Activated CD8-positive, alpha-beta memory T cell treated with anti-CD3 and anti-CD28 coated beads, Interleukin-2, amount 10 ng/mL, durations not matched to agents 7 days and 5 days (primary cell): ENCODE measurements at regions not wholly inside any gene's neighbourhood (a gene's known extent, or its start where the extent isn't known, plus 50 kb on each side); places are given as distances from the start of the nearest gene placed in this dataset.
"Not testable (repeated sequence)": the region's sequence is repeated elsewhere in the genome, so short reads cannot be mapped to it uniquely, and the experiment has no call there.

ENCODE experiments used
- ATAC-seq: fragments of 150-1000 bp; cut with Tn5 transposase; one replicate; pipeline ENCODE4 v1.10.0; 2021; ENCODE audit warnings: moderate library complexity
- CTCF ChIA-PET: fragments of 350-600 bp; sonication (Branson Sonifier 250); formaldehyde crosslinking; loops from one replicate; lab custom pipeline; 2021; ENCODE audit warnings: antibody characterized with exemption; lab: Charles Lee
- DNase-seq: peaks from one replicate; pipeline ENCODE4 v3.0.0-alpha.2; 2020
- H3K27ac Mint-ChIP-seq: one replicate; pipeline ENCODE4 v1.8.0; 2021; ENCODE audit warnings: mild to moderate bottlenecking, mixed read lengths
- H3K27me3 Mint-ChIP-seq: one replicate; pipeline ENCODE4 v1.8.0; 2021; ENCODE audit warnings: mixed read lengths
- H3K36me3 Mint-ChIP-seq: one replicate; pipeline ENCODE4 v1.8.0; 2021; ENCODE audit warnings: mild to moderate bottlenecking, mixed read lengths
- H3K4me1 Mint-ChIP-seq: one replicate; pipeline ENCODE4 v1.8.0; 2021; ENCODE audit warnings: mixed read lengths
- H3K4me3 Mint-ChIP-seq: one replicate; pipeline ENCODE4 v1.8.0; 2021; ENCODE audit warnings: mild to moderate bottlenecking, moderate library complexity, mixed read lengths
- H3K9me3 Mint-ChIP-seq: one replicate; pipeline ENCODE4 v1.8.0; 2022; ENCODE audit warnings: low read depth, mixed read lengths

- Mint-ChIP-seq H3K27ac (no peak overlapping the region), H3K36me3 (no peaks in the 10 kb centered on the region), H3K27me3 (peaks cover 13% of the 10 kb centered on the region), H3K4me1 (no peaks in the 10 kb centered on the region), H3K9me3 (no peaks in the 10 kb centered on the region), H3K4me3 (no peak overlapping the region)
- CTCF ChIA-PET = interaction anchor here (1.4 kb wide), 1 partner anchor 102 kb away, joined by 3 read pairs; no protein-coding TSS in a partner anchor
- DNase-seq (no peak), ATAC-seq (no peak)
Measured at GRCh38 chr5:127192836-127193338, 97.7 kb upstream of the MEGF10 start.

- CTCF ChIA-PET = no interaction called here
- Mint-ChIP-seq H3K4me3 (no peak overlapping the region), H3K27me3 (peaks cover 13% of the 10 kb centered on the region)
Measured at GRCh38 chr5:127196042-127196441, 94.6 kb upstream of the MEGF10 start.

GRCh38 chr5:127197402-127198167, 93.0 kb upstream of the MEGF10 start:
- H3K4me1 Mint-ChIP-seq, H3K9me3 Mint-ChIP-seq, H3K4me3 Mint-ChIP-seq, H3K36me3 Mint-ChIP-seq, DNase-seq, ATAC-seq, H3K27ac Mint-ChIP-seq: not testable (repeated sequence)
- peaks cover 13% of the 10 kb centered on the region for H3K27me3 Mint-ChIP-seq
- CTCF ChIA-PET = interaction anchor here (0.6 kb wide), 1 partner anchor 194 kb away, joined by 3 read pairs; no protein-coding TSS in a partner anchor

More at GRCh38 chr5:127196042-127196441, 94.6 kb upstream of the MEGF10 start:
- no peak for ATAC-seq
- Mint-ChIP-seq H3K27ac (no peak overlapping the region), H3K36me3 (no peaks in the 10 kb centered on the region), H3K9me3 (no peaks in the 10 kb centered on the region), H3K4me1 (no peaks in the 10 kb centered on the region)
- DNase-seq = no peak

- H3K4me1 Mint-ChIP-seq, H3K4me3 Mint-ChIP-seq, ATAC-seq, H3K27ac Mint-ChIP-seq, H3K36me3 Mint-ChIP-seq, H3K9me3 Mint-ChIP-seq, CTCF ChIA-PET, DNase-seq: not testable (repeated sequence)
- peaks cover 11% of the 10 kb centered on the region for H3K27me3 Mint-ChIP-seq
Measured at GRCh38 chr5:127202738-127203137, 87.9 kb upstream of the MEGF10 start.

GRCh38 chr5:127203818-127204217, 86.8 kb upstream of the MEGF10 start:
- ATAC-seq = no peak
- Mint-ChIP-seq H3K4me1 (no peaks in the 10 kb centered on the region), H3K27me3 (peaks cover 11% of the 10 kb centered on the region), H3K9me3 (no peaks in the 10 kb centered on the region), H3K27ac (no peak overlapping the region), H3K4me3 (no peak overlapping the region), H3K36me3 (no peaks in the 10 kb centered on the region)
- CTCF ChIA-PET = no interaction called here
- no peak for DNase-seq

- CTCF ChIA-PET = no interaction called here
- H3K9me3 Mint-ChIP-seq = no peaks in the 10 kb centered on the region
- no peak for DNase-seq
- H3K27ac Mint-ChIP-seq = no peak overlapping the region
- H3K27me3 Mint-ChIP-seq = peaks cover 15% of the 10 kb centered on the region
- ATAC-seq = no peak
- no peaks in the 10 kb centered on the region for H3K36me3 Mint-ChIP-seq
- no peak overlapping the region for H3K4me3 Mint-ChIP-seq
- no peaks in the 10 kb centered on the region for H3K4me1 Mint-ChIP-seq
Measured at GRCh38 chr5:127205147-127205546, 85.4 kb upstream of the MEGF10 start.

GRCh38 chr5:127206320-127207113, 84.1 kb upstream of the MEGF10 start:
- peaks cover 22% of the 10 kb centered on the region for H3K27me3 Mint-ChIP-seq
- no peak overlapping the region for H3K27ac Mint-ChIP-seq
- H3K4me1 Mint-ChIP-seq = no peaks in the 10 kb centered on the region
- ATAC-seq (no peak), DNase-seq (no peak)
- no peaks in the 10 kb centered on the region for H3K9me3 Mint-ChIP-seq
- no peak overlapping the region for H3K4me3 Mint-ChIP-seq
- CTCF ChIA-PET = no interaction called here
- no peaks in the 10 kb centered on the region for H3K36me3 Mint-ChIP-seq

GRCh38 chr5:127210042-127210441, 80.6 kb upstream of the MEGF10 start:
- Mint-ChIP-seq H3K9me3 (no peaks in the 10 kb centered on the region), H3K27ac (no peak overlapping the region), H3K4me1 (no peaks in the 10 kb centered on the region), H3K27me3 (peaks cover 25% of the 10 kb centered on the region), H3K36me3 (no peaks in the 10 kb centered on the region), H3K4me3 (no peak overlapping the region)
- ATAC-seq = no peak
- CTCF ChIA-PET = no interaction called here
- no peak for DNase-seq

- ATAC-seq = no peak
- no peak overlapping the region for H3K27ac Mint-ChIP-seq
- no peaks in the 10 kb centered on the region for H3K4me1 Mint-ChIP-seq
- H3K36me3 Mint-ChIP-seq = no peaks in the 10 kb centered on the region
- peaks cover 16% of the 10 kb centered on the region for H3K27me3 Mint-ChIP-seq
- no peaks in the 10 kb centered on the region for H3K9me3 Mint-ChIP-seq
- CTCF ChIA-PET = no interaction called here
- no peak for DNase-seq
- no peak overlapping the region for H3K4me3 Mint-ChIP-seq
Measured at GRCh38 chr5:127213231-127213630, 77.4 kb upstream of the MEGF10 start.

GRCh38 chr5:127216143-127216542, 74.5 kb upstream of the MEGF10 start:
- Mint-ChIP-seq H3K27ac (no peak overlapping the region), H3K27me3 (peaks cover 10% of the 10 kb centered on the region), H3K4me3 (no peak overlapping the region), H3K9me3 (no peaks in the 10 kb centered on the region), H3K36me3 (no peaks in the 10 kb centered on the region), H3K4me1 (no peaks in the 10 kb centered on the region)
- ATAC-seq (no peak), DNase-seq (no peak)
- CTCF ChIA-PET = no interaction called here

- DNase-seq (no peak), ATAC-seq (no peak)
- Mint-ChIP-seq H3K36me3 (no peaks in the 10 kb centered on the region), H3K9me3 (no peaks in the 10 kb centered on the region), H3K4me1 (no peaks in the 10 kb centered on the region), H3K4me3 (no peak overlapping the region), H3K27ac (no peak overlapping the region), H3K27me3 (peaks cover 6% of the 10 kb centered on the region)
- CTCF ChIA-PET = no interaction called here
Measured at GRCh38 chr5:127216898-127217675, 73.5 kb upstream of the MEGF10 start.

GRCh38 chr5:127221936-127222335, 68.7 kb upstream of the MEGF10 start:
- not testable (repeated sequence) for H3K27me3 Mint-ChIP-seq, DNase-seq, ATAC-seq, H3K4me1 Mint-ChIP-seq, H3K27ac Mint-ChIP-seq, H3K36me3 Mint-ChIP-seq, H3K9me3 Mint-ChIP-seq, H3K4me3 Mint-ChIP-seq
- CTCF ChIA-PET = interaction anchor here (1.3 kb wide), 1 partner anchor 10 kb away, joined by 3 read pairs; no protein-coding TSS in a partner anchor

- not testable (repeated sequence) for DNase-seq, H3K9me3 Mint-ChIP-seq, H3K27ac Mint-ChIP-seq, H3K4me3 Mint-ChIP-seq, H3K36me3 Mint-ChIP-seq, H3K27me3 Mint-ChIP-seq, H3K4me1 Mint-ChIP-seq, ATAC-seq
- CTCF ChIA-PET = interaction anchor here (1.3 kb wide), 1 partner anchor 9 kb away, joined by 3 read pairs; no protein-coding TSS in a partner anchor
Measured at GRCh38 chr5:127222571-127223156, 67.9 kb upstream of the MEGF10 start.
